ENCODE measurements at regions not wholly inside any gene's neighbourhood (a gene's known extent, or its start where the extent isn't known, plus 50 kb on each side); places are given as distances from the start of the nearest gene placed in this dataset.

DNA sequence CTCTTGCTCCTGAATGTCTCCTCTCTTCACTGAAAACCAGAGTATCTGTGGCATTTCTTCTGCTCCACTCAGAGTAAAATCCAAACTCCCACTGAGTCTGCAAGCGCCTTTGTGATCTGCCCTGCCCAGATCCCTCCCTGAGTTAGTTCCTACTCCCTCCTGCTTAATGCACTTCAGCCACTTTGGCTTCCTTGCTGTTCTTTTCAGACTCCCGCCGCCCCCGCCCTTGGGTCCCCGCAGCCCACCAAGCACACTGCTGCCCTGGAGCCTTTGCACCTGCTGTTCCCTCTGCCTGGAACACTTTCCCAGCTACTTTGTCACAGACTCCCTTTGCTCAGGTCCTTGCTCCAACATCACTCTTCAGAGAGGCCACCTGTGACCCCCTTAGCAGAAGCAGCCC, 127.2 kb upstream of the SLC25A48 start:
- TF ChIP-seq CTCF (IDR thresholded peaks at IDR 0.05; ENCODE audit: poor library complexity) (no peak), EZH2 (IDR thresholded peaks at IDR 0.05; ENCODE audit: borderline replicate concordance) (no peak), EZH2phosphoT487 (IDR thresholded peaks at IDR 0.05; ENCODE audit: low read depth, severe bottlenecking, unreplicated experiment) (no peak)
